PC-9 (cell line): ENCODE measurements at regions not wholly inside any gene's neighbourhood (a gene's known extent, or its start where the extent isn't known, plus 50 kb on each side); places are given as distances from the start of the nearest gene placed in this dataset.

Experiments
- EZH2 ChIP-seq: fragments of 200-600 bp; sonication (generic); IDR thresholded peaks from 2 replicates; pipeline ENCODE4 v1.8.0; 2017; ENCODE audit warnings: antibody characterized with exemption, low read depth
- TF ChIP-seq, protein P1 (sequence below): fragments of 200-600 bp; sonication (generic); conservative IDR thresholded peaks from 2 replicates; pipeline ENCODE4 v1.6.1; 2017; ENCODE audit warnings: mixed run types, antibody characterized with exemption, mild to moderate bottlenecking, moderate library complexity

DNA sequence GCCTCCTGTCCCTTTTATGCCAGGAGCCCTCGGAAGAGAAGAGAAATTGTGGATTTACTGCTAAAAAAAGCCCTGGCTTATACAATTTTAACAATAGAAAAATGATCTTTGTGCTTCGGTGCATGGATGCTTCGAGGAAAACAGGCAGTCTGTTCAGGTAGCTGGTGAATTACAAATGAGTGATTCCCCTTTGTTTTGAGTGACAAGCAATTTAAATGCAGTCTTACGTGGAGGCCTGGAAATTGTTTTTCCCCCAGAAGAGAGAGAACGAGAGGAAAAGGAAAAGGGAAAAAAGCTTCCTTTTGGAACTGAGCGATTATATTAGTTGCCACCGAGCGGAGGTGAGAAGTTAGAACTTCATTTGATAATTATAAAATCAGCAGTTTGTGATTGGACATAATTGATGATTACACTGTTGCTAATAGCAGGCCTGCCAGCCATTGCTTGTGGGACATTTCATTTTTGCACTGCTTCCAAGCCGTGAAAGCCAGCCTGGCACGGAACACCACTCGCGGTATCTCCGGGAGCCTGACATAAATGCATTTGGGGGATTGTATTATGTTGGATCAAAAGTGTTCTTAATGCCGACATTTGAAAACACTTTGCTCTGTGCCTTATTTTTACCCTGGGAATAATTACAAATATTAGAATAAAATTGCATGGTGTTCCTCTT, 117.7 kb downstream of the PHETA1 start:
- TF ChIP-seq, protein P1, sequence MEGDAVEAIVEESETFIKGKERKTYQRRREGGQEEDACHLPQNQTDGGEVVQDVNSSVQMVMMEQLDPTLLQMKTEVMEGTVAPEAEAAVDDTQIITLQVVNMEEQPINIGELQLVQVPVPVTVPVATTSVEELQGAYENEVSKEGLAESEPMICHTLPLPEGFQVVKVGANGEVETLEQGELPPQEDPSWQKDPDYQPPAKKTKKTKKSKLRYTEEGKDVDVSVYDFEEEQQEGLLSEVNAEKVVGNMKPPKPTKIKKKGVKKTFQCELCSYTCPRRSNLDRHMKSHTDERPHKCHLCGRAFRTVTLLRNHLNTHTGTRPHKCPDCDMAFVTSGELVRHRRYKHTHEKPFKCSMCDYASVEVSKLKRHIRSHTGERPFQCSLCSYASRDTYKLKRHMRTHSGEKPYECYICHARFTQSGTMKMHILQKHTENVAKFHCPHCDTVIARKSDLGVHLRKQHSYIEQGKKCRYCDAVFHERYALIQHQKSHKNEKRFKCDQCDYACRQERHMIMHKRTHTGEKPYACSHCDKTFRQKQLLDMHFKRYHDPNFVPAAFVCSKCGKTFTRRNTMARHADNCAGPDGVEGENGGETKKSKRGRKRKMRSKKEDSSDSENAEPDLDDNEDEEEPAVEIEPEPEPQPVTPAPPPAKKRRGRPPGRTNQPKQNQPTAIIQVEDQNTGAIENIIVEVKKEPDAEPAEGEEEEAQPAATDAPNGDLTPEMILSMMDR, result no peak
- no peak for TF ChIP-seq EZH2
